ENCODE measurements at regions not wholly inside any gene's neighbourhood (a gene's known extent, or its start where the extent isn't known, plus 50 kb on each side); places are given as distances from the start of the nearest gene placed in this dataset.

- in situ Hi-C loops (cut with MboI; ENCODE audit: low sequenced_read_pairs): loop anchor here (25.0 kb wide), 1 partner anchor 749 kb away; no protein-coding TSS in a partner anchor
- CTCF ChIA-PET: no interaction called here
- no peak overlapping the region for H3K9ac ChIP-seq (ENCODE audit: low read depth, low read length)
These were observed 329.4 kb upstream of the PCDH18 start for GRCh38 chr4:137861682-137862081.

More at GRCh38 chr4:137861682-137862081, 329.4 kb upstream of the PCDH18 start:
- intact Hi-C loops (cut with micrococcal nuclease) (loop anchor here (1.0 to 5.0 kb wide), 3 partner anchors 330 to 737 kb away; no protein-coding TSS in a partner anchor), dilution Hi-C loops (cut with HindIII; ENCODE audit: low sequenced_read_pairs, unreplicated experiment) (no loop called here)
- H3K4me3 ChIP-seq (ENCODE audit: insufficient read depth, low read depth, low read length): no peak overlapping the region
- no peak overlapping the region for H2AFZ ChIP-seq (replicated peaks; ENCODE audit: low read length, poor library complexity)
- no peak overlapping the region for H2BK5ac ChIP-seq (ENCODE audit: low read depth, low read length, poor library complexity, severe bottlenecking)
- H3K4me1 ChIP-seq (ENCODE audit: control insufficient read depth, insufficient read depth, low read length): peaks cover 4% of the 10 kb centered on the region
- H3K23ac ChIP-seq (ENCODE audit: low read depth, low read length): no peak overlapping the region
- BruUV-seq (replicated peaks): no TSS peak
- no peak overlapping the region for H3K4ac ChIP-seq (ENCODE audit: low read depth, low read length)
- H3K36me3 ChIP-seq (ENCODE audit: control insufficient read depth, insufficient read depth, low read length): no peaks in the 10 kb centered on the region
- H3K9me3 ChIP-seq (ENCODE audit: control insufficient read depth, insufficient read depth, low read length): no peaks in the 10 kb centered on the region
- no peak overlapping the region for H3K4me2 ChIP-seq (ENCODE audit: low read depth, low read length)
- no peak overlapping the region for H2BK20ac ChIP-seq (ENCODE audit: low read depth, low read length)
- no peaks in the 10 kb centered on the region for H4K20me1 ChIP-seq (ENCODE audit: insufficient read depth, low read length)
- no peak overlapping the region for H4K8ac ChIP-seq (ENCODE audit: low read depth in 2 of 2, low read length in 2 of 2)
- H3K14ac ChIP-seq (replicated peaks; ENCODE audit: low read depth, low read length): no peak overlapping the region
- H4K91ac ChIP-seq (ENCODE audit: insufficient read depth, low read depth, low read length): no peak overlapping the region
- no peak overlapping the region for H2BK15ac ChIP-seq (ENCODE audit: low read depth, low read length)
- H3K56ac ChIP-seq (ENCODE audit: extremely low read depth, insufficient read depth, low read length): no peak overlapping the region
- POLR2A ChIA-PET (ENCODE audit: unreplicated experiment): no interaction called here
- no peak overlapping the region for H3K18ac ChIP-seq (ENCODE audit: low read depth, low read length)
- H2BK120ac ChIP-seq (ENCODE audit: low read depth, low read length): no peak overlapping the region
- H2AK9ac ChIP-seq (replicated peaks; ENCODE audit: low read depth, low read length, poor library complexity): no peak overlapping the region
- no peaks in the 10 kb centered on the region for H3K27me3 ChIP-seq (ENCODE audit: control insufficient read depth, insufficient read depth, low read length)
- ATAC-seq (ENCODE audit: low read depth) (0 out of 2 replicates have a peak, but pooled peaks have one; percentile 37), DNase-seq (peak; percentile 29)
- no peak overlapping the region for H2AK5ac ChIP-seq (ENCODE audit: low read depth, low read length)
- H3K9me1 ChIP-seq (ENCODE audit: insufficient read depth, low read length): no peaks in the 10 kb centered on the region
- H3K79me1 ChIP-seq (ENCODE audit: low read depth in 1 of 2, low read length in 2 of 2): no peaks in the 10 kb centered on the region
- no peak overlapping the region for H4K5ac ChIP-seq (ENCODE audit: low read depth, low read length)
- H3K27ac ChIP-seq (ENCODE audit: insufficient read depth, low read length): no peak overlapping the region
- no peak for TF ChIP-seq MXI1 (IDR thresholded peaks at IDR 0.05; ENCODE audit: borderline replicate concordance, low read depth, low read length)
- TF ChIP-seq FOS (IDR thresholded peaks at IDR 0.05; ENCODE audit: low read depth, low read length): no peak
- no peak for TF ChIP-seq MAFK (IDR thresholded peaks at IDR 0.05; ENCODE audit: low read depth, low read length)
- no peak for TF ChIP-seq NFE2L2 (IDR thresholded peaks at IDR 0.05; ENCODE audit: low read depth, low read length)
- TF ChIP-seq RCOR1 (IDR thresholded peaks at IDR 0.05; ENCODE audit: insufficient replicate concordance, low read length): no peak
- TF ChIP-seq BHLHE40 (IDR thresholded peaks at IDR 0.05; ENCODE audit: low read depth, low read length): no peak
- peak; percentile 62 for TF ChIP-seq CTCF (conservative IDR thresholded peaks at IDR 0.05; ENCODE audit: low read depth, low read length)
- no peak for TF ChIP-seq RFX5 (IDR thresholded peaks at IDR 0.05; ENCODE audit: low read depth, low read length)
- TF ChIP-seq RAD21 (IDR thresholded peaks at IDR 0.05; ENCODE audit: low read length): peak; percentile 61
- TF ChIP-seq SMC3 (IDR thresholded peaks at IDR 0.05; ENCODE audit: low read depth, low read length): peak; percentile 74
- TF ChIP-seq CEBPB (IDR thresholded peaks at IDR 0.05; ENCODE audit: low read depth, low read length): no peak

Data from IMR-90 (cell line).